ENCODE measurements at regions not wholly inside any gene's neighbourhood (a gene's known extent, or its start where the extent isn't known, plus 50 kb on each side); places are given as distances from the start of the nearest gene placed in this dataset.

DNA sequence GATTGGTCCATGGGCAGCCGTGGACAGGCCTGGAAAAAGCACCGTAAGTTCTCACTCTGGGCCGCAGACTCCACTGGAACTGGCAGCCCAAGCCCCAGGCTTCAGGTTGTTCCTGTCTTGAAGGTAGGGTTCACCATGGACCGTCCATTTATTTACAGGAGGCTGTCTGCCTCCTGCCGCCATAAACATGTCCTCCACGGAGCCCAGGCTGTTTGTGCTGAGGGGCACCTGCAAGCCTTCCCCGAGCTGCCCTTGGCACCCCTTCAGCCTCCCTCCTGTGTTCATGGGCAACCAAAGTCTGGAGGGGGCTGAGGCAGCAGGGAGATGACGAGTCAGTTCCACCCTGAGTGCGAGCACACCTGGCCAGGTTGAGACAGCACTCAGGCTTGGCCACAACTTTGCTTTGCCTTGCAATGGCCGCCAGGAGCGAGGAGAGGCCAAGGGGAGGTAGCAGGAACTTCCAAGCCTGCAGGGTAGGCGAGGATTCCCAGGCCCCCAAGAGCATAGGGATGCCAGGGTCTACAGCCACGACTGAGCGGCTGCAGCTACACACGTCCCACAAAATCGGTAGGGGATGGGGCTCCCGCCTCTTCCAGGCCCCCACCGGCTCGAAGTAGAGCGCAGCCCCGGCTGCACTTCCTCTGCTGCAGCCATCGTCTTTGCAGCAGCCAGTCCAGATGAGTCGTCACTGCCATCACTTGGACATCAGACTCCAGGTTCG, 1625.6 kb upstream of the ACO1 start:
- Histone ChIP-seq H3K9ac (ENCODE audit: extremely low read depth, low read length, poor library complexity, severe bottlenecking) (no peak overlapping the region), H3K9me3 (ENCODE audit: control insufficient read depth, low read length) (no peaks in the 10 kb centered on the region)
- TF ChIP-seq, protein P1, sequence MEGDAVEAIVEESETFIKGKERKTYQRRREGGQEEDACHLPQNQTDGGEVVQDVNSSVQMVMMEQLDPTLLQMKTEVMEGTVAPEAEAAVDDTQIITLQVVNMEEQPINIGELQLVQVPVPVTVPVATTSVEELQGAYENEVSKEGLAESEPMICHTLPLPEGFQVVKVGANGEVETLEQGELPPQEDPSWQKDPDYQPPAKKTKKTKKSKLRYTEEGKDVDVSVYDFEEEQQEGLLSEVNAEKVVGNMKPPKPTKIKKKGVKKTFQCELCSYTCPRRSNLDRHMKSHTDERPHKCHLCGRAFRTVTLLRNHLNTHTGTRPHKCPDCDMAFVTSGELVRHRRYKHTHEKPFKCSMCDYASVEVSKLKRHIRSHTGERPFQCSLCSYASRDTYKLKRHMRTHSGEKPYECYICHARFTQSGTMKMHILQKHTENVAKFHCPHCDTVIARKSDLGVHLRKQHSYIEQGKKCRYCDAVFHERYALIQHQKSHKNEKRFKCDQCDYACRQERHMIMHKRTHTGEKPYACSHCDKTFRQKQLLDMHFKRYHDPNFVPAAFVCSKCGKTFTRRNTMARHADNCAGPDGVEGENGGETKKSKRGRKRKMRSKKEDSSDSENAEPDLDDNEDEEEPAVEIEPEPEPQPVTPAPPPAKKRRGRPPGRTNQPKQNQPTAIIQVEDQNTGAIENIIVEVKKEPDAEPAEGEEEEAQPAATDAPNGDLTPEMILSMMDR (conservative IDR thresholded peaks at IDR 0.05) = no peak

DNA sequence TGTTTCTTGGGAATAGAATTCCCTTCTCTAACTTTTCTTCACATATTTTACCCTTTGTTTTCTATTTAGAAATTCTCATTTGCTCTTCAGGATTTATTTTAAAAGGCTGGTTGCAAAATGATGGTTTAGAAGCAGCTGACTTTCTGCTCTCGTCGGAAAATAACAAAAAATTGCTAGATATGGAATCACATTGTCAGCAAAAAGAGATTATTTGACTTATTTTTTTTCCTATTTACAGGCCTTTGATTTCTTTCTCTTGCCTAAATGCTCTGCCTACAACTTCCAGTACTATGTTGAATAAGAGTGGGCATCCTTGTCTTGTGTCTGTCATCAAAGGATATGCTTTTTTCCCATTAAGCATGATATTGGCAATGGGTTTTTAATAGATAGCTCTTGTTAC, 1619.1 kb upstream of the ACO1 start:
- Histone ChIP-seq H3K9ac (ENCODE audit: extremely low read depth, low read length, poor library complexity, severe bottlenecking) (no peak overlapping the region), H3K27me3 (ENCODE audit: control insufficient read depth, insufficient read depth, low read length, poor library complexity, severe bottlenecking) (no peaks in the 10 kb centered on the region), H3K27ac (ENCODE audit: low read depth, low read length) (no peak overlapping the region), H3K36me3 (ENCODE audit: control insufficient read depth, insufficient read depth, low read length) (no peaks in the 10 kb centered on the region), H3K4me1 (ENCODE audit: control insufficient read depth, insufficient read depth, low read length) (no peaks in the 10 kb centered on the region), H3K4me3 (ENCODE audit: low read length) (no peak overlapping the region), H3K9me3 (ENCODE audit: control insufficient read depth, low read length) (no peaks in the 10 kb centered on the region)
- no peak overlapping the region for H3K27ac Mint-ChIP-seq
- no peaks in the 10 kb centered on the region for H3K4me1 Mint-ChIP-seq
- WGBS, 2 experiments (ENCODE audit: insufficient coverage in 1 of 2, insufficient read length in 1 of 2) = 88% methylated on average over 2 of the region's 2 CpGs; no CpG with 5 or more reads in 1 of the 2 experiments
- DNase-seq = no peak
- H3K4me3 Mint-ChIP-seq = no peak overlapping the region
- no peaks in the 10 kb centered on the region for H3K27me3 Mint-ChIP-seq (ENCODE audit: insufficient read depth)
- TF ChIP-seq, protein P1 (conservative IDR thresholded peaks at IDR 0.05) = no peak
- H3K9me3 Mint-ChIP-seq = no peaks in the 10 kb centered on the region
- H3K36me3 Mint-ChIP-seq (ENCODE audit: low read depth) = no peaks in the 10 kb centered on the region

More for the DNA sequence above, 1625.6 kb upstream of the ACO1 start:
- Histone ChIP-seq H3K27me3 (ENCODE audit: control insufficient read depth, insufficient read depth, low read length, poor library complexity, severe bottlenecking) (no peaks in the 10 kb centered on the region), H3K27ac (ENCODE audit: low read depth, low read length) (no peak overlapping the region), H3K4me1 (ENCODE audit: control insufficient read depth, insufficient read depth, low read length) (no peaks in the 10 kb centered on the region), H3K36me3 (ENCODE audit: control insufficient read depth, insufficient read depth, low read length) (no peaks in the 10 kb centered on the region), H3K4me3 (ENCODE audit: low read length) (no peak overlapping the region)
- no peak for DNase-seq
- Mint-ChIP-seq H3K4me1 (no peaks in the 10 kb centered on the region), H3K27ac (no peak overlapping the region), H3K4me3 (no peak overlapping the region), H3K27me3 (ENCODE audit: insufficient read depth) (no peaks in the 10 kb centered on the region), H3K36me3 (ENCODE audit: low read depth) (no peaks in the 10 kb centered on the region), H3K9me3 (no peaks in the 10 kb centered on the region)
- WGBS, 2 experiments (ENCODE audit: insufficient coverage in 1 of 2, insufficient read length in 1 of 2) = 91 to 93% methylated on average over 14 to 24 of the region's 24 CpGs

- DNase-seq = no peak
- Histone ChIP-seq H3K27ac (ENCODE audit: low read depth, low read length) (no peak overlapping the region), H3K27me3 (ENCODE audit: control insufficient read depth, insufficient read depth, low read length, poor library complexity, severe bottlenecking) (no peaks in the 10 kb centered on the region), H3K4me3 (ENCODE audit: low read length) (no peak overlapping the region), H3K4me1 (ENCODE audit: control insufficient read depth, insufficient read depth, low read length) (no peaks in the 10 kb centered on the region), H3K36me3 (ENCODE audit: control insufficient read depth, insufficient read depth, low read length) (no peaks in the 10 kb centered on the region), H3K9me3 (ENCODE audit: control insufficient read depth, low read length) (no peaks in the 10 kb centered on the region), H3K9ac (ENCODE audit: extremely low read depth, low read length, poor library complexity, severe bottlenecking) (no peak overlapping the region)
- H3K4me1 Mint-ChIP-seq = peaks cover 4% of the 10 kb centered on the region
- H3K27me3 Mint-ChIP-seq (ENCODE audit: insufficient read depth) = peaks cover 2% of the 10 kb centered on the region
- H3K9me3 Mint-ChIP-seq = no peaks in the 10 kb centered on the region
- TF ChIP-seq, protein P1 (conservative IDR thresholded peaks at IDR 0.05) = no peak
- no peaks in the 10 kb centered on the region for H3K36me3 Mint-ChIP-seq (ENCODE audit: low read depth)
- no peak overlapping the region for H3K4me3 Mint-ChIP-seq
- no peak overlapping the region for H3K27ac Mint-ChIP-seq
These were observed 1613.2 kb upstream of the ACO1 start for GRCh38 chr9:30771163-30771708.
